Vagina (tissue), 2 donors: ENCODE measurements at regions not wholly inside any gene's neighbourhood (a gene's known extent, or its start where the extent isn't known, plus 50 kb on each side); places are given as distances from the start of the nearest gene placed in this dataset.

ENCODE experiments used
- POLR2AphosphoS5 ChIP-seq, 2 donors: sonication (generic); formaldehyde crosslinking; IDR thresholded peaks; one replicate each; pipeline ENCODE4 v1.9.0; 2017; ENCODE audit warnings: antibody characterized with exemption in 2 of 2, mild to moderate bottlenecking in 2 of 2, low read depth in 1 of 2; ENCODE audit not compliant: insufficient read depth in 1 of 2
- TF ChIP-seq, protein P1 (sequence below), 3 experiments: fragments of 450-650 bp in 2 of 3; fragments of 200-600 bp in 1 of 3; sonication (generic) in 1 of 3; IDR thresholded peaks; one replicate each; pipeline ENCODE4 v1.5.1; 2017 to 2019; ENCODE audit warnings: antibody characterized with exemption in 3 of 3, mild to moderate bottlenecking in 2 of 3, moderate library complexity in 2 of 3

DNA sequence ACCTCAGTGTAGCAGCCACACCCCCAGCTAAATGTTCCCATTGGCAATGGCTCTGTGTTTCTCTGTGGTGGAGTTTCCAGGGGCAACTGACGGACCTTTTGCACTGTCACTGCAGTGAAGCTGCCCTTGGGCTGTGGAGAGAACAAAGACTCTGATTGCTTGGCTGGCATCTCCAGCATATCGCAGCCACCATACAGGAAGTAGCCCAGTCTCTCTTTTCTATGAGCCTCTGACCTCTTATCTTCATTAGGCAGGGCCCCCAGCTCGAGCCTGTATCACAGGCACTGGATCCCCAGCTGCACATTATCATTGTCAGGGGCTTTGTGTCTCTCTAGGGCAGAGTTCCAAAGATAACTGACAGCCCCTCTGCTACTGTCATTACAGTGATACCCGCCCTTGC is 483.5 kb downstream of the ARAP2 start:
- TF ChIP-seq, protein P1, sequence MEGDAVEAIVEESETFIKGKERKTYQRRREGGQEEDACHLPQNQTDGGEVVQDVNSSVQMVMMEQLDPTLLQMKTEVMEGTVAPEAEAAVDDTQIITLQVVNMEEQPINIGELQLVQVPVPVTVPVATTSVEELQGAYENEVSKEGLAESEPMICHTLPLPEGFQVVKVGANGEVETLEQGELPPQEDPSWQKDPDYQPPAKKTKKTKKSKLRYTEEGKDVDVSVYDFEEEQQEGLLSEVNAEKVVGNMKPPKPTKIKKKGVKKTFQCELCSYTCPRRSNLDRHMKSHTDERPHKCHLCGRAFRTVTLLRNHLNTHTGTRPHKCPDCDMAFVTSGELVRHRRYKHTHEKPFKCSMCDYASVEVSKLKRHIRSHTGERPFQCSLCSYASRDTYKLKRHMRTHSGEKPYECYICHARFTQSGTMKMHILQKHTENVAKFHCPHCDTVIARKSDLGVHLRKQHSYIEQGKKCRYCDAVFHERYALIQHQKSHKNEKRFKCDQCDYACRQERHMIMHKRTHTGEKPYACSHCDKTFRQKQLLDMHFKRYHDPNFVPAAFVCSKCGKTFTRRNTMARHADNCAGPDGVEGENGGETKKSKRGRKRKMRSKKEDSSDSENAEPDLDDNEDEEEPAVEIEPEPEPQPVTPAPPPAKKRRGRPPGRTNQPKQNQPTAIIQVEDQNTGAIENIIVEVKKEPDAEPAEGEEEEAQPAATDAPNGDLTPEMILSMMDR (IDR thresholded peaks at IDR 0.05), result no peak
- TF ChIP-seq POLR2AphosphoS5 (IDR thresholded peaks at IDR 0.05; ENCODE audit: insufficient read depth in 1 of 2, low read depth in 1 of 2), result no peak
